Right forelimb (tissue), 1 donor: ENCODE measurements at regions not wholly inside any gene's neighbourhood (a gene's known extent, or its start where the extent isn't known, plus 50 kb on each side); places are given as distances from the start of the nearest gene placed in this dataset.
A peak's percentile ranks its signal among the peaks of the same experiment; 100 is the strongest.
"Not testable (repeated sequence)": the region's sequence is repeated elsewhere in the genome, so short reads cannot be mapped to it uniquely, and the experiment has no call there.

ENCODE experiments used
- DNase-seq: peaks from one replicate; pipeline ENCODE4 v3.0.0-alpha.2; 2018

DNA sequence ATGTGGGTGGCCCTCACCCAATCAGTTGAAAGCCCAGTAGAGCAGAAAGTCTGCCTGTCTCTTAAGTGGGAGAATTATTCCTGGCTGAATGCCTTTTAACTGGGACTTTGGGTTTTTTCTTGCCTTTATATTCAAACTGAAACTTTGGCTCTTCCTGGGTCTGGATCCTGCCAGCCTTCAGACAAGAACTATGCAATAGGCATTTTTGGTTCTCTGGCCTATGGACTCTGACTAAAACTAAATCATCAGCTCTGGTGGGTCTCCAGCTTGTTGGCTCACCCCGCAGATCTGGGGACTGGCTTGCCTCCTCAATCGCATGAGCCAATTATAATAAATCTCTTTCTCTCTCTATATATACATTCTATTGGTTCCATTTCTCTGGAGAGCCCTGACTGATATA is 173.0 kb upstream of the IGF1 start:
- no peak for DNase-seq

DNA sequence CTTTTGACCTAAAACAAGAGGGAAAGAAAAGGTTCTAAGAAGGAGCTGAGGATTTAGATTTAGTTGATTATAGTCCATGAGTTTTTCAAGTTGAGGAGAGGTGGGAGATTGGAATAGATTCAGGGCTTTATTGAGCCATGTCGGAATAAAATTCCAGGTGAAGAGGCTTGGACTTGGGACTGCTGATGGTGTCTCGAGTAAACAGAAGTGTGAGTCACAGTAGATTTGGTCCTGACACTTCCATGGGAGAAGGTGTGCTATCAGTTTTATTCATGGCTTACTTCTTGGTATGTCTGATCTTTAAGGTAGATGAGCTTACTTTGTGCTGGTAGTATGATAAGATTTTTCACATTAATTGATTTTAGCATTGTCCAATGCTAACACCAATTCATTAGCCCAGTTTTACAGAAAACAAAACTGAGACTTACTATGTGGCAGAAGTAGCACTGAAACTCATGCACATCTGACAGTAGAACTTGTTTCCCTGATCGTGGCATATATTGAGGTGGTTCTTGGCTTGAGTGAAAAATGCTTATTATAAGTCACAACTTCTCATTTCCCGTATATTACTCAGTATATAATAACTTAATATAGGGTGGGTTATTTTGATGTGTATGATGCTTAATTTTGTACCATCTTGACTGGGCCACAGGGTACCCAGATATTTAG is 172.4 kb upstream of the IGF1 start:
- DNase-seq, result no peak

DNA sequence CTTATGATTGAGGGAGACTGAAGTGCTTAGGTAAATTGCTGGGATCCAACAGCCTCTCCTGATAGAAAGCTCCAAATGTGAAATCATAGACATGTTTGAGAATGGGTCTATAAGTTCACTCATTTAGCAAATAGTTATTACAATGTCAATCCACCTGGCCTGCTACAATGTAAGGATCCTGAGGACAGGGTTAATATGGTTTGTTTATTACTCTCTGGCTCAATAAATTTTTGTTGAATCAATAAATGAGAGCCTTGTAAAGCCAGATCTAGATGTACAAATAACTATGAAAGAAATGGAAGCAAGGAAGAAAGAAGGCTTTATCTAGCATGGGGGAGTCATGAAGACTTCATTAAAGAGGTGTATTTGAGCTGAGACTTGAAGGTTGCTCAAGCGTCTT is 165.6 kb upstream of the IGF1 start:
- no peak for DNase-seq

DNA sequence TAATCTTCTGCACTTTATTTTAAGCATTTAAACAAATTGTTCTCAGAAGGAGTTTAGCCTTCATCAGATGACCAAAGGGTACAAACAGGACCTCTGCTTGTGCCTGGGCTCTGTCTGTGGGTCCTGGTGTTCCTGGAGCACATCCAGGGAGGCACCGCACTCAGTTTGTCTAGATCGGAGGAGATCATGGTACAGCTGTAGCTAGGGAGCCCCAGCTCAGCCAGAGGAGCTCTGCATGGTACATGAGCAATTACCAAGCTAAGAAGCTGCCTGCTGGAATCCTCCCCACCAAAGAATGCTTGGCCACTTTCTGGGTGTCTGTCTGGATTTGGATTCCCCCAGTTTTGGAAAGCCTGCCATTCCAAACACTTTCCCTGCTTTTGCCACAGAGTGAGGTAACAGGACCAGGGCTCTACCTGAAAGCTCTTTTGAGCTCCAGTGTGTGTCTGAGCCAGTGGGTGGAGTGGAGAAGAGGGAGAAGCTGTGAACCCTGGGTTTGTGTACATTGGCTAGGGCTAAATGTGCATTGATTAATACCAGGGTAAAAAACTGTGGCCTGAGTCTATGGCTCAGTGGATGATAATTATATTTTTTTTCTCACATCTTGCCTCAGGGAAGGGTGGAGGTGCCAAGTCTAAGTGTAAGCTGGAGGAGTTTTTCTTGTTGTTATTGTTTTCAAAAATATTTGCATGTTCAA is 163.7 kb upstream of the IGF1 start:
- DNase-seq, result no peak

DNA sequence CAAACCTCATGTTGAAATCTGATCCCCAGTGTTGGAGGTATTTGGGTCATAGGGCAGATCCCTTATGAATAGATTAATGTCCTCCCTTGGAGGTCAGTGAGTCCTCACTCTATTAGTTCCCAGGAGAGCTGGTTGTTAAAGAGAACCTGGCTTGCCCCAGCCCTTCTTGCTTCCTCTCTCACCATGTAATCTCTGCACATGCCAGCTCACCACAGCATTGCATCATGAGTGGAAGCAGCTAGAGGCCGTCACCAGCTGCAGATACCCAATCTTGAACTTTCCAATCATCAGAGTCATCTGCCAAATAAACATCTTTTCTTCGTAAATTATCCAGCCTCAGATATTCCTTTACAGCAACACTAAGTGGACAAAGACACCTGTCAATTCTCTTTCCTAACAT is 161.8 kb upstream of the IGF1 start:
- no peak for DNase-seq

DNA sequence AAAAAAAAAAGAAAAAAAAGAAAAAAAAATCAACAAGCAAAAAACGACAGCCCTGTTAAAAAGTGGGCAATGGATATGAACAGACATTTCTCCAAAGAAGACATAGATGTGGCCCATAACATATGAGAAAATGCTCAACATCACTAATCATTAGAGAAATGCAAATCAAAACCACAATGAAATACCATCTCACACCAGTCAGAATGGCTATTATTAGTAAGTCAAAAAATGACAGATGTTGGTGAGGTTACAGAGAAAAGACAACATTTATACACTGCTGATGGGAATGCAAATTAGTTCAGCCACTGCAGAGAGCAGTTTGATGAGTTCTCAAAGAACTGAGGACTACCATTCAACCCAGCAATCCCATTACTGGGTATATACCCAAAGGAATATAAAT is 160.3 kb upstream of the IGF1 start:
- DNase-seq, result not testable (repeated sequence)

DNA sequence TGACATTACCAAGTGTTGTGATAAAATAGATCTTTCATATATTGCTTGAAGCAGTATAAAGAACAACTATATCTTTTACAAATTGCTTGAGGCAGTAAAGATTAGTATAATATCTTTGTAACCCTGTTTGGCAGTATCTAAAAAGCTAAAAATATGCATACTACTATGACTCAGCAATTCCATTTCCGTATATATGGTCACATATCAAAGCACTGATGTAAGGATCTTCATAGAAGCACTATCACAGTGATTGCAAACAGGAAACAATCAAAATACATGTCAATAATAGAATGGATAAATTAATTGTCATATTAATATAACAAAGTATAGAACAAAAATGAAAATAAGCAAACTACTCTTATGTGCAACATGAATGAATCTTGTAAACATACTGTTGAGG is 158.4 kb upstream of the IGF1 start:
- DNase-seq, result no peak

DNA sequence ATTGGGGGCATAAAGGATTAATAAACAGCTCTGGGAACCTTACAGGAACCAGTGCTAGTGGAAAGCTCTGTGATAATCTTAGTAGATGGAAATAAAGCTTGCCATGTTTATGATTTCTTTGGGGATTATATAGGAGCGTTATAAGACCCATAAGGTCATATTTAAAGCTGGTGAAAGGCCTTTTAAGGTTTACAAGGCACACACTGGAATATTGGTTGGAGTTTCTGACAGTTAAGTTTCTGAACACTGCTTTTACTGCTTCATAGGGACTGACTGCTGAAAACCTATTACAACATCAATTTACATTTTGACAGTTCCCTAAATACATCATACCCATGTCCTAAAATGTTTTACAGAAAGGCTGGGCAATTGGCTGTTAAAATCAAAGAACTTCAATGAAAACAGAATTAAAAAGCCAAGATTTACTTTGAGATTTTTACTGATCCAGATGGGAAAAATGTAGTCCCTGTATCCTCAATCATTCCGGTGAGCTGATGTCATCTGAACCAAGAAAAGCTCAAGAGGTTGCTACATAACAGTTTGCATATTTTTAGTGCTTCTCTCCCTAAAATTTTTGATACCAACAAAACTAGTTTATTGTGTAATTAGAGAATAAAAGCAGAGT is 153.7 kb upstream of the IGF1 start:
- no peak for DNase-seq

DNA sequence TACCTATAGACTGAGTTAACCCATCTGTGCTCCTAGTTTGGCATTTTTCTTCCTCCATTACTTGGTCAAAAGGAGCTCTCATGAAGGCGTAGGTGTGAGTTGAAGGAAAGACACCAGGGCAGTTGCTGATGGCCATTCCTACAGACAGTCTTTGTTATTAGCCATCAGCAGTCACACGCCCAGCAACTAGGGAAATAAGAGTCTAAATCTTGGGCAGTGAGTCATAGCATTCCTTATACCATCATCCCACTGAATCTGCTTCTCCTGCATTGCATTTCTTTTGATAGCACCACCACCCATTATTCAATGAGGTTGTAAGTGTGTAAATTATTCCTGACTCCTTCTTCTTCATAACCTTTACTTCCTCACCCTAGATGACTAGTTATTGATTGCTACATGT is 150.9 kb upstream of the IGF1 start:
- DNase-seq, result no peak

DNA sequence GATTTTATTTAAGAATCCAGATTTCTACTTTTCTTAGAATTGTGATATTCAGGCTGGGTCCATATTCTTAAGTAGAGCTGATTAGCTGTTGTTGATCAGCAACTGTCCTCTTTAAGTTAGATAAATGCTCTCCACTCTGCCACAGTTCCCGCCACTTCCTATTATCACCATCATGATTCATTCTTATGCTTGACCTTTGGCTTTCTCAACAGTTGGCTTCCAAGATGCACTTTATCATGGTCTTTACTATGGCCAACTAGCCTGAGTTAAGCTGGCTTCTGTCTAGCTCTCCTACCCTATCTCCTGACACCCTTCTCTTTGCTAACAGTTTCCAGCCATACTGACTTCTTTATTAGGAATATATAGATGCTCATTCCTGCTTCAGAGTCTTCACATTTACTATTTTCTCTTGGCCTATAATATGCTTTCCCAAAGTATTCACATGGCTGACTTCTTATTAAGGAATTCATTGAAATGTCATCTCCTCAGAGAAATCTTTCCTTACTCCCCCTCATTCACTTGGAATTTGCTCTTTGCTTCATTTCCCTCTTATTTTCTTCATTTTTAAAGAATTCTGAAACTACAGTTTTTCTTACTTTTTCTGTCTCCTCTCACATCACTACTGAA is 149.0 kb upstream of the IGF1 start:
- no peak for DNase-seq

DNA sequence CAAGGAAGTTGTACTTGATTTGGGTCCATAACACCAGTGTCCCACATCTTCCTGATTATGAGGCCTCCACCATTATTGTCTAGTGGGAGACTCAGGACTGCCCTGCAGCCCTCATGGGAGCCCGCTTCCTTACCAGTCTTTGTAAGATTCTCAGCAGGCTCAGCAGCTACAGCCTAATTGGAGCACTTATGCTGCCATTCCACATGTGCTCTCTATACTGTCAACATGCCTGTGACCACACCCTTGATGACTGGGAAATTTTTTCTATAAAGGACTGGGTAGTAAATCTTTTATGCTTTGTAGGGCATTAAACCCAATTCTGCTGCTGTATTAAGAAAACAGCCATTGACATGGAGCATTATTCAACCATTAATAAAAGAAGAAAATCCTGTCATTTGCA is 145.5 kb upstream of the IGF1 start:
- no peak for DNase-seq

DNA sequence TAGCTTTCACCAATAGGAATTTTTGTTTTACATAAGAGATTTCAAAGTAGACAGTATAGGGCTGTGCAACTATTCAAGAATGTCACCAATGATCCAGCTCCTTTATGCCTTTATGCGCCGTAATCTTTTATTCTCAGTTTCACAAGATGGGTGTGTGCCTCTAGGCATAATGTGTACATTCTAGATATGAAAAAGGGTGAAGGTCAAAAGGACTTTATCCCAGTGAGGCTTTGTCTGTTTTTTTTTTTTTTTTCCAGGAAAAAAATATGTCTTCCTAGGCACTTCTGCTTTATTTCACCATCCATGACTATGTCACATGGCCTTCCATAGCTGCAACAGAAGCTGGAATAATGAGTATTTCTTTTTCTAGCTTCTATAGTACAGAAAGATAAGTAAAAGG is 142.3 kb upstream of the IGF1 start:
- no peak for DNase-seq

DNA sequence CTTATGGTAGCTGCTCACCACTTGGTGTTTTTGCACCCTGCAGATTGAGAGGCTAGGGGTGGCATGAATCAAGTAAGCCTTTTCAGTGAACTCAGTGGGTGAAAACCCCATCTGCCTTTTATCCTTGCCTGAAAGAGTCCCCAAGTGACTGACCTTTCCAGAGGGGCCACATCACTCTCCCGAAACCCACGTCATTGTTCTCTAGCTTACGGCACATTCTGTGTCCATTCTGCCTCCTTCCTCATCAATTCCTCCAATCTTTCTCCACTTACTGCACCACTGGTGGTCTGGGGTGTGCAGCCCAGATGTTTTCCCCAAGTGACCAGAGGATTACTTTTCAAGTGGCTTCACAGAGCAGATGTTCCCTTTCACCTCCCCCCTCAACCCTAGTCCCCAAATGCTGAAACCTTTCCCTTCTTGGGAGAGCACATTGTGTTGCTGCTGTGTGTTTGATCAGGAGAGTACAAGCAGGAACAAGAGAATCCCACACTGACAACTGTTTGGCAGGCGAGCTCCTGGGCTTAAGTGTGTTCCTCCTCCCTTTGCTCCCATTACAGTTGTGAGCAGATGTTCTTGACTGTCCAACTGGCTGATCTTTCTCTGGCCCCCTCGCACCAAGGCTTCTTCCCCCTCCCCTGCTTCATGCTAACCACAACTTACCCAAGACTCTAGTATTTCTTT is 138.0 kb upstream of the IGF1 start:
- peak; percentile 58 for DNase-seq

DNA sequence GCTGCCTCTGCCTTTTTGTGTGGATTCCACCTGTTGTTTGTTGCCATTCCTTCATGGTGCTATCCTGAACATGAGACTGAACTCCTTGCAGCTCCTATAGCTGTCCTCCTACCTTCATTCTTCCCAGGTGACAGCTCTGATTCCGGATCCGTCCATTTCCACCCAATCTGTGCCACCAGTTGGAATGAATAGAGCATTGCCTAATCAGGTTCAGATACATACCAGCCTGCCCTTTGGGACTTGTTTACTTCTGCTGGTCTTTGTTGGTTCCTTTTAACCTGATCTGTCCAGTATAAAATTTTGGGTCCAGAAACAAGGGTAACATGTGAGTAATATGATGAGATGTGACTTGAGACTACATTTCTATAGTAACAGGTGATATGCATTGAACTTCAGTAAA is 136.3 kb upstream of the IGF1 start:
- no peak for DNase-seq

DNA sequence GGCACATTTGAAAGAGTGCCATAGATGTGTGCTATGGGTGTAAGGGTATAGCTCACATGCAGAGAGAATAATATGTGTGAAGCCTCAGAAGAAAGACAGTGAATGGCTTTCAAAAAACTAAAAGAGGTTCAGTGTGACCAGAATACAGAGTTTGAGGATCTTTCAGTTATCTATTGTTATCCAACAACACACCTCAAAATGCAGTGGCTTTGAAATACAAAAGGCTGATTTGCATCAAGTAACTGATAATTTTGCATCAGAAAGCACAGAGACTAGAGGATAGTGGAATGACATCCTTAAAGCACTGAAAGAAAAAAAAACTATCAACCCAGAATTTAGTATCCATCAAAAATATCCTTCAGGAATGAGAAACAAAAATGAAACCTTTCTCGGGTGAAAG is 131.6 kb upstream of the IGF1 start:
- DNase-seq, result no peak

DNA sequence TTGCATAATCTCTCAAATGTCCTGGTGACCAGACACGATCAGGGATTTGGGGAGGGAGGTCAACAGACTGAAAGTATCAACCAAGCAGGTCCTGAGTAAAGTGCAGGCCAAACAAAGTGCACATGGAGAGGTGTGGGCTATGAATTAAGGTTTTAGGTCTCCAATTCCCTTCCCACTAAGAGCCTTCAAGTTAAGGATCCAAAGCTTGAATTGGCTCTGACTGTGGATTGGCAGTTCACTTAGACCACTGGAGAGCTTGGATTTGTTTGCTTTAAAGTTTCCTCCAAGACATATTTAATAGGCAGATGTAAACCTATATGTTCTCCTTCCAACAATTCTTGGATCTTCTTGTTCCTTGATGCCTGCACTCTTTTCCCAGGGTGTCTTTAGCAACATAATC is 129.6 kb upstream of the IGF1 start:
- DNase-seq, result peak; percentile 54

DNA sequence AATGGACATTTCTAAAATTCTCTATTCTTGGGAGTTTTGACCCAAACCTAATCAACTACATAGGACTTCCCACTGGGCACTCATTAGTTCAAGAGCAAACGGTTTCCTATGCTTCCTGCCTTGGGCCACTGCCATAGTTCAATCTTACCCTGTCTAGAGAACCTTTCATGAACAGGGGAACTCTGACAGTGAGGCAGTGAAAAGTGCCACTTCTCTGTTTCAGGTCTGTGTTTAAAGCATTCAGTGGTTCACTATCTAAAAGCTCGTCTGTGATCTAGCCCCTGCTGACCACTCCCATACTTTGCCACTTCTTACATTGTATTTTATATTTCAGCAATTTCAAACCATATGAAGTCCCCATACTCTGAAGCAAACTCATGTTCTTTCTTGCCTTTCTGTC is 122.7 kb upstream of the IGF1 start:
- no peak for DNase-seq

DNA sequence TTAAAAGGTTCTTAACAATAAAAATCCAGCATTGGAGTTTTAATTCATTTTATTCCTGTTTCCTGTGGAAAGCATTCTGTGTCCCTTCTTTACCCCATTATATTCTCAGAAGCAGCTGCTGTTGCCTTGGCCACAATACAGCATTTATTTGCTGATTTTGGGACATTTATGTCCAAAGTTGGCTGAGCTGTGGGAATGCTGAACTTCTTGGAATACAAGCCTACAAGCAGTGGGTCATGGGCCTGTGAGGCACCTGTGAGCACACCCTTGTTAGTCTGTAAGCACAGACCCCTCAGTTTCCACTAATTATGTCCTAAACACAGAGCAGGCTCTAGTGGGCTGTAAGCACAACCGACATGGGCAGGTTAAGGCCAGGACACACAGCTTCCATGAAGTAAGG is 122.2 kb upstream of the IGF1 start:
- DNase-seq, result no peak

DNA sequence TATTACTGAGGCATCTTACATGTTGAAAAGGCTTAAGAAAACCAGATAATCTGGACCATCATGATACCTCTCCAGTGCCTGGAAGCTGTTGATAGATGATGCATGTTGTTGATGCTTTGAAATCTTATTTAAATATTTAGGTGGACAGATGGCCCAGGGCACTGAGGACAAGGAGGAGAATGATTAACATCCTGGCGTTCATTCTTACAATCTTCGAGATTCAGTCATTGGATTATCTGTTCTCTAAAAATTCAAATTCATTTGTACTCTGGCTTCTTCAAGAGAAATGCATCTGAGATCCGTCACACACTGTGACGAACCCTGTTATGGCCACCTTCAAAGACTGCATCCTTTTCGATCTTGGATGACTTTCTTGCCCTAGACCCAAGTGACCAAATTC is 121.3 kb upstream of the IGF1 start:
- DNase-seq, result no peak

DNA sequence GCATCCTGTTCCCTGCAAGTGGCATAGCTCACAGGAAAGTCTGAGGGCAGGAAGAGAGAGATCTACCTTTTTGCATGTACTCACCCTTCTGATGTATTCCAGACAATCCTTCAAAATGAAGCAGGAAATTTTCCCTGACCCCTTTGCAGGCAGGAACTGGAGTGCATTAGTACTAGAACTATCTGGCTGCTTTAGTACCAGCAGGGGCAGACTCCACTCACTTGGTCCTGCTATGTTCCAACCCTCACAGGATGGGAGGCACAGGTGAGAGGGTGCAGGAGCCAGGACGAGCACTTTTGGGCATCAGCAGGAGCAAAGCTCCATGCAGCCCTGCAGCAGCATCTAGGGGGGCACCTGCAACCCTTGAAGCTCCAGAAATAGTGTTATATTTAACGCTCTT is 116.3 kb upstream of the IGF1 start:
- no peak for DNase-seq

DNA sequence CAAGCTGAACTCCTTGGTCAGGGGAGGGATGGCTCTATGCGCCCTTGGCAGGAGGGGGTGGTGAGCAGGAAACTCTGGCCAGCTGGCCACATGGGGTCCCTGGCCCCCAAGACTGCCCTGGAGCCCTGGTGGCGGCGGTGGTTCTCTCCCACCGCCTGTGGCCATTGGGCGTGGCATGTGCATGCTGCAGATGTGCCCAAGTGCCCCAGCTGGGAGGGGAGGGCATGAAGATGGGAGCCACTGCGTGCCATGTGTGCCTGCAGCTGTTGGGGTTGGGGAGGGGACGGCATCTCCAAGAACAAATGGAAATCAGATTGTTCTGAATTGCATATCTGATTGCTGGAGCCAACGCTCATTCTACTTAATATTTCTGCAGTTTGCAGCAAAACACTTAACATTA is 115.7 kb upstream of the IGF1 start:
- DNase-seq, result no peak

DNA sequence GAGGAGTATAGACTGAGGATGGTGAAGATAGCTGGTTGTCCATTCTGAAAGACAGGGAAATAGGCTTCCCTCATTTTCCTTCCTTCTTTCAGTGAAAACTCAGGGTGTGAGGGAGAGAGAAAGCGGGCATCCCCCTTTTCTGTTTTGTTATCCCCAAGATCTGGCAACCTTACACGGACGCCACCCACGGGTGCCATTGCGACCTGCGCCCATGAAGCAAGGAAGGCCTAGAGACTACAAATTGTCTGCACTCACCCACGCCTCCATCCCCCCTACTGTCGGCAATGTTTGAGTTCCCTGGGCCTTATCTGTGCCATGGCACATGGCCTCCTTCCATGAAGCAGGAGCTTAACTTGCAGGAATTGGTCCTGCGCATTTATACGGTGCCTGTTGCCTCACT is 115.0 kb upstream of the IGF1 start:
- no peak for DNase-seq

DNA sequence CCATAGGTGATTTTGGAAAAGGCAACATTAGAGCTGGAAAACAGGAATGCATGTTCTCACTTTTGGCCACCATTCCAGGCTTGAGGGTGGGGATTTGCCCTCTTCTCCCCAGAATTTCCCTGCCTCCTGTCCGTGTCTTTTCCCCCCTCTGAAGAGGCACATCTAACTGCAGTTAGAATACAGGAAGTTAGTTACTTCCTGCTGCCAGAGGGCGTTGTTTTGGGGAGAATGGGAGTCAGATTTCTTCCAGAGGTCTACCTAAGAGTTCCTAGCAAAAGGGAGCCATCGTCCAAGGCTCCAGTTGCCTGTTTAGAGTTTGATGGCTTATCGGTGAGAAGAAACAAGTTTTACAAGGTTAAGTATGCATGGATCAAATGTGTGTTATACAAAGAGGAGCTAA is 112.8 kb upstream of the IGF1 start:
- no peak for DNase-seq

DNA sequence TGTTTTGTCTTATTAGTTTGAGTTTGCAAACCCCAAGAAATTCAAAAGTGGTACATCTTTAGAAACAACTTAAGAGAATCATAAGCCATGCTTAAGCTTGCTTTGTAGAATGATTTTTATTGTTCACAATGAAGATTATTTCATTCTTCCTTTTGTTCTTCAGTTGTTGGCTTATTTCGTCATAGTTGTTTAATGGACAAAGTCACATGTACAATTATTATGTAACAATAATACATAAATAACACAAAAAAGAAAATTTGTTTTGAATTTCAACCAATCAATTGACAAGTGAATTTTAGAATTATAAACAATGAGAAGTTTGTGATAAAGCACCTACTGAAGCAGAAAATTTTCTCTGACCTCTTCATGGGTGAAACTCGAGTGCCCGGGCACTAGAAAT is 111.8 kb upstream of the IGF1 start:
- no peak for DNase-seq
